H9 (cell line): ENCODE measurements at regions not wholly inside any gene's neighbourhood (a gene's known extent, or its start where the extent isn't known, plus 50 kb on each side); places are given as distances from the start of the nearest gene placed in this dataset.

ENCODE experiments used
- DNase-seq: peaks from one replicate; pipeline ENCODE4 v3.0.0-alpha.2; 2017
- H2AFZ ChIP-seq: one replicate; pipeline ENCODE4 v1.6.1; 2013; ENCODE audit warnings: mild to moderate bottlenecking, low read length, control low read depth, moderate library complexity
- H2AK5ac ChIP-seq: 2 replicates; pipeline ENCODE4 v1.6.1; 2013; ENCODE audit warnings: low read length, control low read depth, mixed read lengths; ENCODE audit not compliant: insufficient read length
- H2BK120ac ChIP-seq: one replicate; pipeline ENCODE4 v1.6.1; 2013; ENCODE audit warnings: low read depth, mild to moderate bottlenecking, low read length, control low read depth, inconsistent platforms; ENCODE audit not compliant: poor library complexity, severe bottlenecking
- H2BK12ac ChIP-seq: 2 replicates; pipeline ENCODE4 v1.6.1; 2013; ENCODE audit warnings: low read length, control low read depth, mixed read lengths, low read depth; ENCODE audit not compliant: insufficient read length
- H2BK15ac ChIP-seq: 2 replicates; pipeline ENCODE4 v1.6.1; 2013; ENCODE audit warnings: low read depth, low read length, control low read depth
- H2BK20ac ChIP-seq: one replicate; pipeline ENCODE4 v1.6.1; 2013; ENCODE audit warnings: low read depth, mild to moderate bottlenecking, low read length, control low read depth, inconsistent platforms; ENCODE audit not compliant: poor library complexity, severe bottlenecking
- H2BK5ac ChIP-seq: 2 replicates; pipeline ENCODE4 v1.6.1; 2013; ENCODE audit warnings: low read length, control low read depth, mixed read lengths; ENCODE audit not compliant: insufficient read length
- H3K14ac ChIP-seq: 2 replicates; pipeline ENCODE4 v1.6.1; 2013; ENCODE audit warnings: low read length, control low read depth; ENCODE audit not compliant: insufficient read depth
- H3K18ac ChIP-seq: 2 replicates; pipeline ENCODE4 v1.6.1; 2013; ENCODE audit warnings: low read depth, mild to moderate bottlenecking, mixed read lengths, low read length, control low read depth; ENCODE audit not compliant: insufficient read length
- H3K23ac ChIP-seq: 2 replicates; pipeline ENCODE4 v1.6.1; 2013; ENCODE audit warnings: low read length, control low read depth, mixed read lengths, low read depth; ENCODE audit not compliant: insufficient read length
- H3K23me2 ChIP-seq: 2 replicates; pipeline ENCODE4 v1.6.1; 2013; ENCODE audit warnings: low read depth, mild to moderate bottlenecking, mixed read lengths, low read length, control low read depth; ENCODE audit not compliant: insufficient read length, poor library complexity, severe bottlenecking
- H3K27ac ChIP-seq: 2 replicates; pipeline ENCODE4 v1.5.1; 2013; ENCODE audit warnings: low read length, control low read depth, mixed read lengths, low read depth; ENCODE audit not compliant: insufficient read length
- H3K27me3 ChIP-seq: 2 replicates; pipeline ENCODE4 v1.6.1; 2013; ENCODE audit warnings: low read length, control low read depth, inconsistent platforms; ENCODE audit not compliant: insufficient read depth
- H3K4ac ChIP-seq: 2 replicates; pipeline ENCODE4 v1.6.1; 2013; ENCODE audit warnings: low read depth, mild to moderate bottlenecking, control low read depth, inconsistent platforms, low read length, moderate library complexity
- H3K4me1 ChIP-seq: 2 replicates; pipeline ENCODE4 v1.6.1; 2013; ENCODE audit warnings: low read length, control low read depth, inconsistent platforms; ENCODE audit not compliant: insufficient read depth
- H3K4me2 ChIP-seq: 2 replicates; pipeline ENCODE4 v1.6.1; 2013; ENCODE audit warnings: low read length, control low read depth, mixed read lengths; ENCODE audit not compliant: insufficient read length, insufficient read depth
- H3K56ac ChIP-seq: 2 replicates; pipeline ENCODE4 v1.6.1; 2013; ENCODE audit warnings: low read depth, mild to moderate bottlenecking, mixed read lengths, low read length, control low read depth; ENCODE audit not compliant: insufficient read length
- H3K79me1 ChIP-seq: 2 replicates; pipeline ENCODE4 v1.6.1; 2013; ENCODE audit warnings: low read depth, mild to moderate bottlenecking, moderate library complexity, low read length, control low read depth, inconsistent platforms; ENCODE audit not compliant: insufficient read depth, poor library complexity, severe bottlenecking
- H3K79me2 ChIP-seq: 2 replicates; pipeline ENCODE4 v1.6.1; 2013; ENCODE audit warnings: low read length, control low read depth, inconsistent platforms; ENCODE audit not compliant: insufficient read depth
- H3K9ac ChIP-seq: 2 replicates; pipeline ENCODE4 v1.6.1; 2013; ENCODE audit warnings: low read length, control low read depth, mixed read lengths; ENCODE audit not compliant: insufficient read length; ENCODE audit errors: extremely low read depth
- H3K9me3 ChIP-seq: one replicate; pipeline ENCODE4 v1.6.1; 2013; ENCODE audit warnings: low read depth, low read length, inconsistent platforms; ENCODE audit not compliant: control insufficient read depth
- H3T11ph ChIP-seq: one replicate; pipeline ENCODE4 v1.6.1; 2013; ENCODE audit warnings: mild to moderate bottlenecking, low read length, control low read depth, inconsistent platforms
- H4K20me1 ChIP-seq: one replicate; pipeline ENCODE4 v1.6.1; 2013; ENCODE audit not compliant: control insufficient read depth, insufficient read length, insufficient read depth
- H4K5ac ChIP-seq: 2 replicates; pipeline ENCODE4 v1.6.1; 2013; ENCODE audit warnings: low read depth, mild to moderate bottlenecking, mixed read lengths, low read length, control low read depth; ENCODE audit not compliant: insufficient read length
- H4K8ac ChIP-seq: replicated peaks from 2 replicates; pipeline ENCODE4 v1.6.1; 2013; ENCODE audit warnings: low read length, control low read depth, mixed read lengths, low read depth; ENCODE audit not compliant: insufficient read length
- H4K91ac ChIP-seq: 2 replicates; pipeline ENCODE4 v1.6.1; 2013; ENCODE audit warnings: low read depth, mild to moderate bottlenecking, moderate library complexity, mixed read lengths, low read length, control low read depth; ENCODE audit not compliant: insufficient read length
- H3K27ac Mint-ChIP-seq, 3 experiments: 2 replicates in 2 of 3; 3 replicates in 1 of 3; pipeline ENCODE4 v1.8.0; 2020 to 2021; ENCODE audit warnings: mixed read lengths in 3 of 3, mild to moderate bottlenecking in 1 of 3, moderate library complexity in 1 of 3
- H3K27me3 Mint-ChIP-seq: 2 replicates; pipeline ENCODE4 v1.8.0; 2021; ENCODE audit warnings: low read depth, mild to moderate bottlenecking, moderate library complexity, mixed read lengths
- H3K36me3 Mint-ChIP-seq, 3 experiments: 2 replicates in 2 of 3; 3 replicates in 1 of 3; pipeline ENCODE4 v1.8.0; 2020 to 2021; ENCODE audit warnings: low read depth in 3 of 3, mixed read lengths in 3 of 3; ENCODE audit not compliant: insufficient read depth in 1 of 3
- H3K4me1 Mint-ChIP-seq, 2 experiments: 2 replicates each; pipeline ENCODE4 v1.8.0; 2020; ENCODE audit warnings: mixed read lengths in 2 of 2
- H3K4me3 Mint-ChIP-seq, 2 experiments: 2 replicates in 1 of 2; 3 replicates in 1 of 2; pipeline ENCODE4 v1.8.0; 2020 to 2021; ENCODE audit warnings: mild to moderate bottlenecking in 2 of 2, mixed read lengths in 2 of 2, moderate library complexity in 1 of 2
- H3K9me3 Mint-ChIP-seq, 2 experiments: 2 replicates in 1 of 2; 3 replicates in 1 of 2; pipeline ENCODE4 v1.8.0; 2020; ENCODE audit warnings: mild to moderate bottlenecking in 2 of 2, mixed read lengths in 2 of 2, moderate library complexity in 1 of 2
- WGBS: extraction: QIAGEN DNeasy Blood & Tissue Kit; methylation state at CpG from one replicate; pipeline ENCODE4 v1.1.7; 2013; ENCODE audit warnings: missing lambda C conversion rate, low lambda C conversion rate, mixed read lengths; ENCODE audit not compliant: insufficient read length; ENCODE audit errors: extremely low coverage; 5-methylcytosine and 5-hydroxymethylcytosine counted together
- TF ChIP-seq, protein P1 (sequence below): fragments of 200-600 bp; sonication (generic); conservative IDR thresholded peaks from 3 replicates; pipeline ENCODE4 v1.8.0; 2021; ENCODE audit warnings: antibody characterized with exemption, mild to moderate bottlenecking

DNA sequence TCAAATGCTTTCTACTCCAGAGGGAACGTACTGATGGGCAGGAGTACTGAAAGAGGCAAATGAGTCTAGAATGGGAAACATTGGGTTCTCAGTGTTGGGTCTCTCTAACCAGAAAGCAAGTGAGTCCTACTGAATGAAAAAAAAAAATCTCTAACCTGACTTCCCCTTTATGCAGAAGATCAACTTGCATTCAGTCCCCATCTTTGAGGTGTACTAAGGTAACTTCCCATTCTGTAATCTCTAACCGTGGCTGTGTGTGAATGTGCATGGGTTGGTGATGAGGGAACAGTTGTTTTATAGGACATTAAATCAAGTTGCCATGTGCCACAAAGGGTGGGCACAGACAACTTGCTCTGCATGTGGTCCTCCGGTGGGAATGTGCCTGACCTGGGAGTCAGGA lies 264.6 kb upstream of the CLINT1 start:
- Mint-ChIP-seq H3K4me3 (no peak overlapping the region), H3K27ac (no peak overlapping the region), H3K9me3 (no peaks in the 10 kb centered on the region; a peak in 2 of 5 replicates), H3K4me1 (peaks cover 32 to 33% of the 10 kb centered on the region in 2 experiments), H3K27me3 (peaks cover 27% of the 10 kb centered on the region), H3K36me3 (no peaks in the 10 kb centered on the region)
- H3K27ac ChIP-seq = no peak overlapping the region
- H4K20me1 ChIP-seq = no peaks in the 10 kb centered on the region
- H3K4me2 ChIP-seq = no peak overlapping the region
- no peak overlapping the region for H2BK120ac ChIP-seq
- H3K4me1 ChIP-seq = peaks cover 3% of the 10 kb centered on the region; the same call in 1 of the 2 replicates
- no peak overlapping the region for H4K91ac ChIP-seq
- H3K9ac ChIP-seq = no peak overlapping the region
- H2AK5ac ChIP-seq = no peak overlapping the region
- TF ChIP-seq, protein P1, sequence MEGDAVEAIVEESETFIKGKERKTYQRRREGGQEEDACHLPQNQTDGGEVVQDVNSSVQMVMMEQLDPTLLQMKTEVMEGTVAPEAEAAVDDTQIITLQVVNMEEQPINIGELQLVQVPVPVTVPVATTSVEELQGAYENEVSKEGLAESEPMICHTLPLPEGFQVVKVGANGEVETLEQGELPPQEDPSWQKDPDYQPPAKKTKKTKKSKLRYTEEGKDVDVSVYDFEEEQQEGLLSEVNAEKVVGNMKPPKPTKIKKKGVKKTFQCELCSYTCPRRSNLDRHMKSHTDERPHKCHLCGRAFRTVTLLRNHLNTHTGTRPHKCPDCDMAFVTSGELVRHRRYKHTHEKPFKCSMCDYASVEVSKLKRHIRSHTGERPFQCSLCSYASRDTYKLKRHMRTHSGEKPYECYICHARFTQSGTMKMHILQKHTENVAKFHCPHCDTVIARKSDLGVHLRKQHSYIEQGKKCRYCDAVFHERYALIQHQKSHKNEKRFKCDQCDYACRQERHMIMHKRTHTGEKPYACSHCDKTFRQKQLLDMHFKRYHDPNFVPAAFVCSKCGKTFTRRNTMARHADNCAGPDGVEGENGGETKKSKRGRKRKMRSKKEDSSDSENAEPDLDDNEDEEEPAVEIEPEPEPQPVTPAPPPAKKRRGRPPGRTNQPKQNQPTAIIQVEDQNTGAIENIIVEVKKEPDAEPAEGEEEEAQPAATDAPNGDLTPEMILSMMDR = no peak
- no peak overlapping the region for H3K4ac ChIP-seq
- no peak overlapping the region for H3T11ph ChIP-seq
- H2BK12ac ChIP-seq = no peak overlapping the region
- DNase-seq = no peak
- H2BK20ac ChIP-seq = no peak overlapping the region
- no peaks in the 10 kb centered on the region for H3K79me1 ChIP-seq
- no peak overlapping the region for H3K56ac ChIP-seq
- H3K18ac ChIP-seq = no peak overlapping the region
- no peaks in the 10 kb centered on the region for H3K23me2 ChIP-seq
- H4K8ac ChIP-seq = no peak overlapping the region
- no peaks in the 10 kb centered on the region for H3K9me3 ChIP-seq
- no peak overlapping the region for H2AFZ ChIP-seq
- no peaks in the 10 kb centered on the region; the same call in 1 of the 2 replicates for H3K27me3 ChIP-seq
- no peaks in the 10 kb centered on the region for H3K79me2 ChIP-seq
- no CpG with 5 or more reads among the region's 3 CpGs for WGBS
- H2BK5ac ChIP-seq = no peak overlapping the region
- no peak overlapping the region for H3K23ac ChIP-seq
- no peak overlapping the region for H2BK15ac ChIP-seq
- no peak overlapping the region for H4K5ac ChIP-seq
- H3K14ac ChIP-seq = no peak overlapping the region
